ENCODE measurements at regions not wholly inside any gene's neighbourhood (a gene's known extent, or its start where the extent isn't known, plus 50 kb on each side); places are given as distances from the start of the nearest gene placed in this dataset.
"Not testable (repeated sequence)": the region's sequence is repeated elsewhere in the genome, so short reads cannot be mapped to it uniquely, and the experiment has no call there.

GRCh38 chr16:58983181-58983965, 249.3 kb upstream of the GOT2 start:
- DNase-seq (ENCODE audit: low spot score): not testable (repeated sequence)

- no peak for DNase-seq (ENCODE audit: low spot score)
Measured at GRCh38 chr16:58970775-58971174, 236.7 kb upstream of the GOT2 start.

GRCh38 chr16:58963479-58963878, 229.4 kb upstream of the GOT2 start:
- no peak for DNase-seq (ENCODE audit: low spot score)

GRCh38 chr16:58962811-58963210, 228.7 kb upstream of the GOT2 start:
- no peak for DNase-seq (ENCODE audit: low spot score)

- no peak for DNase-seq (ENCODE audit: low spot score)
Measured at GRCh38 chr16:58960484-58960883, 226.4 kb upstream of the GOT2 start.

GRCh38 chr16:58960034-58960433, 225.9 kb upstream of the GOT2 start:
- no peak for DNase-seq (ENCODE audit: low spot score)

- no peak for DNase-seq (ENCODE audit: low spot score)
Measured at GRCh38 chr16:58958749-58959148, 224.6 kb upstream of the GOT2 start.

- no peak for DNase-seq (ENCODE audit: low spot score)
Measured at GRCh38 chr16:58948244-58948643, 214.1 kb upstream of the GOT2 start.

- no peak for DNase-seq (ENCODE audit: low spot score)
Measured at GRCh38 chr16:58940609-58941008, 206.5 kb upstream of the GOT2 start.

GRCh38 chr16:58938811-58939210, 204.7 kb upstream of the GOT2 start:
- no peak for DNase-seq (ENCODE audit: low spot score)

- no peak for DNase-seq (ENCODE audit: low spot score)
Measured at GRCh38 chr16:58937661-58938060, 203.5 kb upstream of the GOT2 start.

- DNase-seq (ENCODE audit: low spot score): no peak
Measured at GRCh38 chr16:58933186-58933585, 199.1 kb upstream of the GOT2 start.

- no peak for DNase-seq (ENCODE audit: low spot score)
Measured at GRCh38 chr16:58931436-58931835, 197.3 kb upstream of the GOT2 start.

GRCh38 chr16:58923094-58923493, 189.0 kb upstream of the GOT2 start:
- no peak for DNase-seq (ENCODE audit: low spot score)

- DNase-seq (ENCODE audit: low spot score): no peak
Measured at GRCh38 chr16:58913456-58913855, 179.3 kb upstream of the GOT2 start.

- no peak for DNase-seq (ENCODE audit: low spot score)
Measured at GRCh38 chr16:58912571-58912970, 178.5 kb upstream of the GOT2 start.

- no peak for DNase-seq (ENCODE audit: low spot score)
Measured at GRCh38 chr16:58906981-58907715, 173.0 kb upstream of the GOT2 start.

GRCh38 chr16:58904291-58904690, 170.2 kb upstream of the GOT2 start:
- no peak for DNase-seq (ENCODE audit: low spot score)

GRCh38 chr16:58889516-58889915, 155.4 kb upstream of the GOT2 start:
- DNase-seq (ENCODE audit: low spot score): no peak

- DNase-seq (ENCODE audit: low spot score): no peak
Measured at GRCh38 chr16:58885528-58886170, 151.5 kb upstream of the GOT2 start.

GRCh38 chr16:58884141-58884540, 150.0 kb upstream of the GOT2 start:
- no peak for DNase-seq (ENCODE audit: low spot score)

- no peak for DNase-seq (ENCODE audit: low spot score)
Measured at GRCh38 chr16:58883131-58883530, 149.0 kb upstream of the GOT2 start.

GRCh38 chr16:58882292-58882691, 148.2 kb upstream of the GOT2 start:
- no peak for DNase-seq (ENCODE audit: low spot score)

Data from A172 (cell line).